ENCODE measurements at regions not wholly inside any gene's neighbourhood (a gene's known extent, or its start where the extent isn't known, plus 50 kb on each side); places are given as distances from the start of the nearest gene placed in this dataset.

GRCh38 chr12:92496790-92497189 is 206.0 kb upstream of the PLEKHG7 start (continued):
- TF ChIP-seq EGR1 (IDR thresholded peaks at IDR 0.05; ENCODE audit: borderline replicate concordance in 1 of 2, low read depth in 2 of 2, low read length in 2 of 2) = no peak
- TF ChIP-seq ZNF217 (IDR thresholded peaks at IDR 0.05) = peak; percentile 79
- TF ChIP-seq EED (IDR thresholded peaks at IDR 0.05; ENCODE audit: low read depth) = peak; percentile 88
- TF ChIP-seq YBX1 (IDR thresholded peaks at IDR 0.05) = no peak
- TF ChIP-seq NFXL1 (IDR thresholded peaks at IDR 0.05; ENCODE audit: borderline replicate concordance) = no peak
- TF ChIP-seq POLR2AphosphoS2 (IDR thresholded peaks at IDR 0.05; ENCODE audit: low read depth, low read length) = no peak
- TF ChIP-seq NRF1 (conservative IDR thresholded peaks at IDR 0.05; ENCODE audit: low read depth, low read length) = no peak
- TF ChIP-seq MAX (IDR thresholded peaks at IDR 0.05; ENCODE audit: low read depth, low read length) = no peak
- TF ChIP-seq USF2 (IDR thresholded peaks at IDR 0.05; ENCODE audit: borderline replicate concordance, low read depth, low read length) = no peak
- no peak for TF ChIP-seq E4F1 (IDR thresholded peaks at IDR 0.05; ENCODE audit: borderline replicate concordance, partially characterized antibody)
- no peak for TF ChIP-seq FOXK2 (IDR thresholded peaks at IDR 0.05)
- TF ChIP-seq GATAD2B (conservative IDR thresholded peaks at IDR 0.05; ENCODE audit: low read depth) = peak; percentile 80
- TF ChIP-seq RFX5 (IDR thresholded peaks at IDR 0.05; ENCODE audit: low read depth, low read length) = no peak
- peak; percentile 99 for TF ChIP-seq NR2F1 (conservative IDR thresholded peaks at IDR 0.05)
- TF ChIP-seq BCLAF1 (IDR thresholded peaks at IDR 0.05) = no peak
- no peak for TF ChIP-seq RB1 (IDR thresholded peaks at IDR 0.05; ENCODE audit: borderline replicate concordance)
- TF ChIP-seq STAT3 (IDR thresholded peaks at IDR 0.05; ENCODE audit: low read depth, low read length) = peak; percentile 42; the same call in 1 of the 2 replicates
- peak; percentile 55; the same call in 1 of the 2 replicates for TF ChIP-seq SPI1 (IDR thresholded peaks at IDR 0.05; ENCODE audit: borderline replicate concordance, insufficient read depth, low read depth, low read length)
- no peak for TF ChIP-seq ZZZ3 (IDR thresholded peaks at IDR 0.05; ENCODE audit: control insufficient read depth, insufficient read length, low read depth)
- peak; percentile 80 to 93 for TF ChIP-seq EP300 (IDR thresholded peaks at IDR 0.05; ENCODE audit: borderline replicate concordance in 1 of 2, control insufficient read depth in 1 of 2, low read depth in 2 of 2, low read length in 2 of 2)
- peak; percentile 54; the same call in 1 of the 2 replicates for TF ChIP-seq ZNF592 (IDR thresholded peaks at IDR 0.05)

All from GM12878 (cell line).